ENCODE measurements at regions not wholly inside any gene's neighbourhood (a gene's known extent, or its start where the extent isn't known, plus 50 kb on each side); places are given as distances from the start of the nearest gene placed in this dataset.

GRCh38 chr6:91087908-91088307, 501.0 kb upstream of the MAP3K7 start:
- Histone ChIP-seq H2AFZ (ENCODE audit: control insufficient read depth, low read length) (no peak overlapping the region), H3K27ac (ENCODE audit: control insufficient read depth, insufficient read depth, low read length) (no peak overlapping the region), H3K4me3 (ENCODE audit: control insufficient read depth in 2 of 3, extremely low read depth in 1 of 3, insufficient read depth in 2 of 3, low read depth in 1 of 3, low read length in 3 of 3) (no peak overlapping the region), H4K20me1 (ENCODE audit: control insufficient read depth, extremely low read depth, insufficient read depth, low read length) (no peaks in the 10 kb centered on the region), H3K4me2 (ENCODE audit: control insufficient read depth, extremely low read depth, insufficient read depth, low read depth, low read length) (no peak overlapping the region), H3K9me3 (ENCODE audit: control insufficient read depth, low read depth, low read length) (no peaks in the 10 kb centered on the region), H3K36me3 (ENCODE audit: control insufficient read depth in 2 of 2, extremely low read depth in 1 of 2, insufficient read depth in 2 of 2, low read length in 2 of 2) (no peaks in the 10 kb centered on the region), H3K79me2 (ENCODE audit: control insufficient read depth, insufficient read depth, low read length) (no peaks in the 10 kb centered on the region), H3K9ac (ENCODE audit: control insufficient read depth, extremely low read depth, insufficient read depth, low read length) (no peak overlapping the region), H3K9me1 (ENCODE audit: control insufficient read depth, extremely low read depth, insufficient read depth, low read length) (no peaks in the 10 kb centered on the region), H3K4me1 (ENCODE audit: control insufficient read depth, extremely low read depth, insufficient read depth, low read length) (no peaks in the 10 kb centered on the region), H3K27me3 (ENCODE audit: control insufficient read depth, extremely low read depth, insufficient read depth, low read length) (no peaks in the 10 kb centered on the region)
- dilution Hi-C loops (cut with MboI; ENCODE audit: extremely low pct_ligation_motif_present, low sequenced_read_pairs): no loop called here
- DNase-seq (ENCODE audit: low read depth, low spot score) (no peak), FAIRE-seq (no peak)
- no peak for TF ChIP-seq EZH2 (IDR thresholded peaks at IDR 0.05; ENCODE audit: low read length)
- TF ChIP-seq, protein P1, sequence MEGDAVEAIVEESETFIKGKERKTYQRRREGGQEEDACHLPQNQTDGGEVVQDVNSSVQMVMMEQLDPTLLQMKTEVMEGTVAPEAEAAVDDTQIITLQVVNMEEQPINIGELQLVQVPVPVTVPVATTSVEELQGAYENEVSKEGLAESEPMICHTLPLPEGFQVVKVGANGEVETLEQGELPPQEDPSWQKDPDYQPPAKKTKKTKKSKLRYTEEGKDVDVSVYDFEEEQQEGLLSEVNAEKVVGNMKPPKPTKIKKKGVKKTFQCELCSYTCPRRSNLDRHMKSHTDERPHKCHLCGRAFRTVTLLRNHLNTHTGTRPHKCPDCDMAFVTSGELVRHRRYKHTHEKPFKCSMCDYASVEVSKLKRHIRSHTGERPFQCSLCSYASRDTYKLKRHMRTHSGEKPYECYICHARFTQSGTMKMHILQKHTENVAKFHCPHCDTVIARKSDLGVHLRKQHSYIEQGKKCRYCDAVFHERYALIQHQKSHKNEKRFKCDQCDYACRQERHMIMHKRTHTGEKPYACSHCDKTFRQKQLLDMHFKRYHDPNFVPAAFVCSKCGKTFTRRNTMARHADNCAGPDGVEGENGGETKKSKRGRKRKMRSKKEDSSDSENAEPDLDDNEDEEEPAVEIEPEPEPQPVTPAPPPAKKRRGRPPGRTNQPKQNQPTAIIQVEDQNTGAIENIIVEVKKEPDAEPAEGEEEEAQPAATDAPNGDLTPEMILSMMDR (optimal IDR thresholded peaks at IDR 0.05 in 1 of 3, IDR thresholded peaks at IDR 0.05 in 1 of 3, conservative IDR thresholded peaks at IDR 0.05 in 1 of 3; ENCODE audit: extremely low read depth in 1 of 3, insufficient read depth in 2 of 3, low read length in 3 of 3): no peak

GRCh38 chr6:91083211-91083610, 496.3 kb upstream of the MAP3K7 start:
- no peaks in the 10 kb centered on the region for H4K20me1 ChIP-seq (ENCODE audit: control insufficient read depth, extremely low read depth, insufficient read depth, low read length)
- TF ChIP-seq, protein P1 (optimal IDR thresholded peaks at IDR 0.05 in 1 of 3, IDR thresholded peaks at IDR 0.05 in 1 of 3, conservative IDR thresholded peaks at IDR 0.05 in 1 of 3; ENCODE audit: extremely low read depth in 1 of 3, insufficient read depth in 2 of 3, low read length in 3 of 3): no peak
- no peak for TF ChIP-seq EZH2 (IDR thresholded peaks at IDR 0.05; ENCODE audit: low read length)
- H3K4me3 ChIP-seq (ENCODE audit: control insufficient read depth in 2 of 3, extremely low read depth in 1 of 3, insufficient read depth in 2 of 3, low read depth in 1 of 3, low read length in 3 of 3): no peak overlapping the region
- H3K4me2 ChIP-seq (ENCODE audit: control insufficient read depth, extremely low read depth, insufficient read depth, low read depth, low read length): no peak overlapping the region
- H3K4me1 ChIP-seq (ENCODE audit: control insufficient read depth, extremely low read depth, insufficient read depth, low read length): no peaks in the 10 kb centered on the region
- FAIRE-seq: no peak
- dilution Hi-C loops (cut with MboI; ENCODE audit: extremely low pct_ligation_motif_present, low sequenced_read_pairs): no loop called here
- H3K36me3 ChIP-seq (ENCODE audit: control insufficient read depth in 2 of 2, extremely low read depth in 1 of 2, insufficient read depth in 2 of 2, low read length in 2 of 2): no peaks in the 10 kb centered on the region
- no peak overlapping the region for H3K9ac ChIP-seq (ENCODE audit: control insufficient read depth, extremely low read depth, insufficient read depth, low read length)
- no peaks in the 10 kb centered on the region for H3K27me3 ChIP-seq (ENCODE audit: control insufficient read depth, extremely low read depth, insufficient read depth, low read length)
- no peak overlapping the region for H2AFZ ChIP-seq (ENCODE audit: control insufficient read depth, low read length)
- no peaks in the 10 kb centered on the region for H3K79me2 ChIP-seq (ENCODE audit: control insufficient read depth, insufficient read depth, low read length)
- DNase-seq (ENCODE audit: low read depth, low spot score): no peak
- no peaks in the 10 kb centered on the region for H3K9me1 ChIP-seq (ENCODE audit: control insufficient read depth, extremely low read depth, insufficient read depth, low read length)
- no peaks in the 10 kb centered on the region for H3K9me3 ChIP-seq (ENCODE audit: control insufficient read depth, low read depth, low read length)
- H3K27ac ChIP-seq (ENCODE audit: control insufficient read depth, insufficient read depth, low read length): no peak overlapping the region

All from keratinocyte (primary cell).